ENCODE measurements at regions not wholly inside any gene's neighbourhood (a gene's known extent, or its start where the extent isn't known, plus 50 kb on each side); places are given as distances from the start of the nearest gene placed in this dataset.

GRCh38 chrX:118178450-118178849, 61.8 kb upstream of the KLHL13 start:
- intact Hi-C loops (cut with micrococcal nuclease; ENCODE audit: unreplicated experiment) (no loop called here), in situ Hi-C loops (cut with HindIII; ENCODE audit: extremely low pct_ligation_motif_present, low pct_unique_long_range_greater_than_20kb) (no loop called here)
- H3K4me2 ChIP-seq (ENCODE audit: low read depth, low read length): no peak overlapping the region
- ATAC-seq: no peak
- no peak for FAIRE-seq
- H4K20me1 ChIP-seq (ENCODE audit: insufficient read depth, low read length): no peaks in the 10 kb centered on the region
- no TSS peak for BruUV-seq (replicated peaks)
- H3K9me3 ChIP-seq (ENCODE audit: low read length): no peaks in the 10 kb centered on the region
- no peak for DNase-seq (ENCODE audit: low spot score)
- no peak overlapping the region for H2AFZ ChIP-seq (ENCODE audit: low read length)
- no peaks in the 10 kb centered on the region for H3K79me2 ChIP-seq (ENCODE audit: insufficient read depth, low read length)
- ChIA-PET CTCF (ENCODE audit: low intra/inter-chr PET ratio, low total read pairs) (no interaction called here), POLR2A (no interaction called here)
- no peaks in the 10 kb centered on the region for H3K27me3 ChIP-seq (ENCODE audit: control insufficient read depth in 1 of 2, insufficient read depth in 2 of 2, low read length in 2 of 2)
- H3K4me1 ChIP-seq (ENCODE audit: insufficient read depth, low read length): 0 out of 2 replicates have a peak, but pooled peaks cover 7% of the 10 kb centered on the region
- TF ChIP-seq SMAD1 (CRISPR knock-in tag; IDR thresholded peaks at IDR 0.05; ENCODE audit: borderline replicate concordance, low read depth) (no peak), ZNF24 (IDR thresholded peaks at IDR 0.05) (no peak), SP4 (CRISPR knock-in tag; IDR thresholded peaks at IDR 0.05) (no peak), ELF4 (CRISPR knock-in tag; IDR thresholded peaks at IDR 0.05; ENCODE audit: borderline replicate concordance) (no peak), SMAD3 (CRISPR knock-in tag; IDR thresholded peaks at IDR 0.05) (no peak), NCOR1 (IDR thresholded peaks at IDR 0.05; ENCODE audit: borderline replicate concordance, low read length) (no peak), SETDB1 (CRISPR knock-in tag; IDR thresholded peaks at IDR 0.05; ENCODE audit: borderline replicate concordance) (no peak), ZNF598 (CRISPR knock-in tag; IDR thresholded peaks at IDR 0.05; ENCODE audit: borderline replicate concordance) (no peak), HDAC6 (IDR thresholded peaks at IDR 0.05; ENCODE audit: low read depth, low read length) (no peak)
- TF ChIP-seq, protein P1, sequence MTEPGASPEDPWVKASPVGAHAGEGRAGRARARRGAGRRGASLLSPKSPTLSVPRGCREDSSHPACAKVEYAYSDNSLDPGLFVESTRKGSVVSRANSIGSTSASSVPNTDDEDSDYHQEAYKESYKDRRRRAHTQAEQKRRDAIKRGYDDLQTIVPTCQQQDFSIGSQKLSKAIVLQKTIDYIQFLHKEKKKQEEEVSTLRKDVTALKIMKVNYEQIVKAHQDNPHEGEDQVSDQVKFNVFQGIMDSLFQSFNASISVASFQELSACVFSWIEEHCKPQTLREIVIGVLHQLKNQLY (CRISPR knock-in tag; IDR thresholded peaks at IDR 0.05): no peak
- TF ChIP-seq, protein P2, sequence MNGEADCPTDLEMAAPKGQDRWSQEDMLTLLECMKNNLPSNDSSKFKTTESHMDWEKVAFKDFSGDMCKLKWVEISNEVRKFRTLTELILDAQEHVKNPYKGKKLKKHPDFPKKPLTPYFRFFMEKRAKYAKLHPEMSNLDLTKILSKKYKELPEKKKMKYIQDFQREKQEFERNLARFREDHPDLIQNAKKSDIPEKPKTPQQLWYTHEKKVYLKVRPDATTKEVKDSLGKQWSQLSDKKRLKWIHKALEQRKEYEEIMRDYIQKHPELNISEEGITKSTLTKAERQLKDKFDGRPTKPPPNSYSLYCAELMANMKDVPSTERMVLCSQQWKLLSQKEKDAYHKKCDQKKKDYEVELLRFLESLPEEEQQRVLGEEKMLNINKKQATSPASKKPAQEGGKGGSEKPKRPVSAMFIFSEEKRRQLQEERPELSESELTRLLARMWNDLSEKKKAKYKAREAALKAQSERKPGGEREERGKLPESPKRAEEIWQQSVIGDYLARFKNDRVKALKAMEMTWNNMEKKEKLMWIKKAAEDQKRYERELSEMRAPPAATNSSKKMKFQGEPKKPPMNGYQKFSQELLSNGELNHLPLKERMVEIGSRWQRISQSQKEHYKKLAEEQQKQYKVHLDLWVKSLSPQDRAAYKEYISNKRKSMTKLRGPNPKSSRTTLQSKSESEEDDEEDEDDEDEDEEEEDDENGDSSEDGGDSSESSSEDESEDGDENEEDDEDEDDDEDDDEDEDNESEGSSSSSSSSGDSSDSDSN (CRISPR knock-in tag; IDR thresholded peaks at IDR 0.05): no peak
- no peak overlapping the region for H3K4me3 ChIP-seq (replicated peaks in 1 of 3; ENCODE audit: insufficient read depth in 1 of 3, low read depth in 2 of 3, low read length in 3 of 3)
- 98% methylated on average over 4 of the region's 7 CpGs for WGBS (ENCODE audit: low lambda C conversion rate)
- no peak overlapping the region for H3K9ac ChIP-seq (ENCODE audit: insufficient read depth, low read depth, low read length)
- no peaks in the 10 kb centered on the region for H3K36me3 ChIP-seq (replicated peaks in 1 of 2; ENCODE audit: control insufficient read depth in 1 of 2, insufficient read depth in 2 of 2, low read length in 2 of 2)
- H3K27ac ChIP-seq (ENCODE audit: extremely low read length, insufficient read depth, low read length): no peak overlapping the region

All from HepG2 (cell line).